AG04450 (cell line): ENCODE measurements at regions not wholly inside any gene's neighbourhood (a gene's known extent, or its start where the extent isn't known, plus 50 kb on each side); places are given as distances from the start of the nearest gene placed in this dataset.

ENCODE experiments used
- CTCF ChIA-PET: fragments of 300-600, 350-600 bp; formaldehyde crosslinking; extraction: SDS; loops from one replicate; lab custom pipeline; 2022; ENCODE audit warnings: antibody characterized with exemption, inconsistent platforms; lab: Charles Lee
- POLR2A ChIA-PET: fragments of 350-600 bp; formaldehyde crosslinking; extraction: SDS; loops from one replicate; lab custom pipeline; 2021; ENCODE audit warnings: antibody characterized with exemption, inconsistent platforms; lab: Yijun Ruan, JAX
- DNase-seq: peaks from one replicate; pipeline ENCODE4 v3.0.0-alpha.2; 2011; ENCODE audit warnings: low read depth, low spot score
- H3K27ac ChIP-seq: one replicate; pipeline ENCODE4 v1.5.1; 2012; ENCODE audit warnings: low read depth, low read length, control low read depth
- H3K27me3 ChIP-seq: one replicate; pipeline ENCODE4 v1.6.0; 2012; ENCODE audit warnings: low read length; ENCODE audit not compliant: control insufficient read depth, insufficient read depth
- H3K4me3 ChIP-seq: 2 replicates; pipeline ENCODE4 v1.5.1; 2011; ENCODE audit warnings: mild to moderate bottlenecking, low read depth, low read length, control low read depth
- H3K9me3 ChIP-seq: 2 replicates; pipeline ENCODE4 v1.5.1; 2012; ENCODE audit warnings: low read length; ENCODE audit not compliant: control insufficient read depth, insufficient read depth
- TF ChIP-seq, protein P1 (sequence below): IDR thresholded peaks from 2 replicates; pipeline ENCODE4 v1.5.1; 2011; ENCODE audit warnings: low read depth, low read length, control low read depth, inconsistent platforms

DNA sequence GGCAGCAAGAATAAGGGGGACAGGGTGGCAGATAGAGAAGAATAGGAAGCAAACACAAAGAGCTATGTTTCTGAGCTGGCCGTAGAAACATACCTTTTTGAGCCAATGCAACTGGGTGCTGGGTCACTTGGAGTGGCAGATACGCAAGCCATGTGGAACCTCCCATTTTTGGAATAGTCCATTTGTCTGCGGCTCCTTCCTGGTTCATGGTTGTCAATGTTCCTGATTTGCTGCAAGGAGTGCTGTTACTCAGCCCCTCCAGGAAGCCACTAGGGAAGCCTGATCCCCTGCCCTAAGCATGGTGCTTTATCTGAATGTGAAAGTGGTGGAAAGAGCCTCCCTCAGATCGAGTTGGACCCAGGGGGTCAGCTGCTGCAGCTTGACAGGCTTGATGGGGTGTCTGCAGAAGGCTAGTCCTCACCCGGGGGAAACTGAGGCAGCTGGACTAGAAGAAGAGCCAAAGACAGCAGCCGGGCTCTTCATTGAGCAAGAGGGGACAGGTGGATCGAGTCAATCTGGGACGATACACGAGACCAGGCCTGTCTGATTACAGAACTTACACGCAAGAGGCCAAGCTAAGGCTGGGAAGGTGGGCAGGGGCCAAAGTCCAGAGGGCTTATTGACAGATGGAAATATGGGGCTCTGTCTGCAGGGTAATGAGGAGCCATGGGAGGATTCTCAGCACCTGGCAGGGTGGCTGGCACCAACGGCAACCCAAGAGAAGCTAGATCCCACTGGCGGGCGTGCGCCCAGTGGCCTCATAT lies 57.4 kb upstream of the CTNNBL1 start:
- Histone ChIP-seq H3K27ac (no peak overlapping the region), H3K4me3 (no peak overlapping the region), H3K27me3 (peaks cover 17% of the 10 kb centered on the region), H3K9me3 (peaks cover 13% of the 10 kb centered on the region)
- ChIA-PET POLR2A (no interaction called here), CTCF (no interaction called here)
- TF ChIP-seq, protein P1, sequence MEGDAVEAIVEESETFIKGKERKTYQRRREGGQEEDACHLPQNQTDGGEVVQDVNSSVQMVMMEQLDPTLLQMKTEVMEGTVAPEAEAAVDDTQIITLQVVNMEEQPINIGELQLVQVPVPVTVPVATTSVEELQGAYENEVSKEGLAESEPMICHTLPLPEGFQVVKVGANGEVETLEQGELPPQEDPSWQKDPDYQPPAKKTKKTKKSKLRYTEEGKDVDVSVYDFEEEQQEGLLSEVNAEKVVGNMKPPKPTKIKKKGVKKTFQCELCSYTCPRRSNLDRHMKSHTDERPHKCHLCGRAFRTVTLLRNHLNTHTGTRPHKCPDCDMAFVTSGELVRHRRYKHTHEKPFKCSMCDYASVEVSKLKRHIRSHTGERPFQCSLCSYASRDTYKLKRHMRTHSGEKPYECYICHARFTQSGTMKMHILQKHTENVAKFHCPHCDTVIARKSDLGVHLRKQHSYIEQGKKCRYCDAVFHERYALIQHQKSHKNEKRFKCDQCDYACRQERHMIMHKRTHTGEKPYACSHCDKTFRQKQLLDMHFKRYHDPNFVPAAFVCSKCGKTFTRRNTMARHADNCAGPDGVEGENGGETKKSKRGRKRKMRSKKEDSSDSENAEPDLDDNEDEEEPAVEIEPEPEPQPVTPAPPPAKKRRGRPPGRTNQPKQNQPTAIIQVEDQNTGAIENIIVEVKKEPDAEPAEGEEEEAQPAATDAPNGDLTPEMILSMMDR = no peak
- no peak for DNase-seq

DNA sequence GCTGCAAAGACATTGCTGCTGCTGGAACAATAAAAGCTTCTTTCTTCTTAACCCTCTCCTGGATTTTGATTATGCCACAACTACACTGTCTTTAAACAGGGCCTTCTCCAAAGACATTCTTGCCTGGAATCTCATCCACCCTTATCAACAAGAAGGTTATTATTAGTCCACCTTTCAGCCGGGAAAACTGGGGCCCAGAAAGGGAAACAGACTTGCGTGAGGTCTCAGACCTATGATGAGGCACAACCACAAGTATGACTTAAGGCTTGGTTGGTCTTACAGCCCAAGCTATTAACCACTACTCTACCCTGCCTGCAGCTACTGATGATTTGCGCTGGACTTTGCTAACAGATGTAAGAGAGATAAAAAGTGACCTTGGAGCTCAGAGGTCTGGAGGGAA lies 62.8 kb upstream of the CTNNBL1 start:
- ChIA-PET POLR2A (no interaction called here), CTCF (no interaction called here)
- Histone ChIP-seq H3K9me3 (peaks cover 13% of the 10 kb centered on the region), H3K27me3 (peaks cover 21% of the 10 kb centered on the region), H3K27ac (no peak overlapping the region), H3K4me3 (no peak overlapping the region)
- DNase-seq = no peak
- TF ChIP-seq, protein P1 = no peak

DNA sequence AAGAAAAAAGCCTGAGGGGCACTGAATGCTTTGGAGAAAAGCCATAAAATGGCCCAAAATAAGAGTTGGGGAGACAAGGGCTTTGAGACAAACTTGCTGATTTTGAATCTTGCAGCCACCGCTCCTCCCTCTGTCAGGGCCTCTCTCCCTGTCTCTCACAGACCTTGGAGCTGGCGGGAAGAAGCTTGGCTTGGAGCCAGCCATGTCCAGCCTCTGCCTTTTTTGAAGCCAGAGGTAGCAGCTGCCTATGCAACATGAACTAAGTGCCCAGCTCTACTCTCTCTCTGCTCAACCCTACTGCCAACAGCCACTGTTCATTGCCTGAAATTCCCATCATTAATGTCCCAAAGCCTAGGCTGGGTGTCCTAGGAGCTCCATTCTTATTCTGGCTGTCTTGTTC lies 63.7 kb upstream of the CTNNBL1 start:
- peaks cover 21% of the 10 kb centered on the region for H3K27me3 ChIP-seq
- ChIA-PET CTCF (no interaction called here), POLR2A (no interaction called here)
- H3K27ac ChIP-seq = no peak overlapping the region
- no peak for DNase-seq
- H3K9me3 ChIP-seq = peaks cover 13% of the 10 kb centered on the region
- TF ChIP-seq, protein P1 = no peak
- no peak overlapping the region for H3K4me3 ChIP-seq

DNA sequence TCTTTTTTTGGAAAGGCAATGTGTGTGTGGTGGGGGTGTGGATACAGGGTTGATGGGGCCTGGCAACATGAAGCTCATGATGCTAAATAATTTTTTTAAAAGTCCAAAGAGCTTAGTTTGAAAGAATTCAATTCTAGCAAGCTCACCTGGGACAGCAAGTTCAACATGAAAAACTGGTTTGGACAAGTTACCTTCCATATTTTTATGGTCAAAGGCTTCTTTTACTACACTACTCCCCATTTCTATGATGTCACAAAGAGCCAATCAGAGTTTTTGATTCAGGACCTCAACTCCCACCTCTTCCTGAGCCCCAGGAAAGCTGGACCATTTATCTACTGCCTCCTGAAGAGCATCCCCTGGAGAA lies 66.1 kb upstream of the CTNNBL1 start:
- H3K9me3 ChIP-seq = no peaks in the 10 kb centered on the region
- H3K27me3 ChIP-seq = peaks cover 21% of the 10 kb centered on the region
- H3K4me3 ChIP-seq = no peak overlapping the region
- no peak overlapping the region for H3K27ac ChIP-seq
- DNase-seq = no peak
- POLR2A ChIA-PET = no interaction called here
- CTCF ChIA-PET = no interaction called here
- TF ChIP-seq, protein P1 = no peak

DNA sequence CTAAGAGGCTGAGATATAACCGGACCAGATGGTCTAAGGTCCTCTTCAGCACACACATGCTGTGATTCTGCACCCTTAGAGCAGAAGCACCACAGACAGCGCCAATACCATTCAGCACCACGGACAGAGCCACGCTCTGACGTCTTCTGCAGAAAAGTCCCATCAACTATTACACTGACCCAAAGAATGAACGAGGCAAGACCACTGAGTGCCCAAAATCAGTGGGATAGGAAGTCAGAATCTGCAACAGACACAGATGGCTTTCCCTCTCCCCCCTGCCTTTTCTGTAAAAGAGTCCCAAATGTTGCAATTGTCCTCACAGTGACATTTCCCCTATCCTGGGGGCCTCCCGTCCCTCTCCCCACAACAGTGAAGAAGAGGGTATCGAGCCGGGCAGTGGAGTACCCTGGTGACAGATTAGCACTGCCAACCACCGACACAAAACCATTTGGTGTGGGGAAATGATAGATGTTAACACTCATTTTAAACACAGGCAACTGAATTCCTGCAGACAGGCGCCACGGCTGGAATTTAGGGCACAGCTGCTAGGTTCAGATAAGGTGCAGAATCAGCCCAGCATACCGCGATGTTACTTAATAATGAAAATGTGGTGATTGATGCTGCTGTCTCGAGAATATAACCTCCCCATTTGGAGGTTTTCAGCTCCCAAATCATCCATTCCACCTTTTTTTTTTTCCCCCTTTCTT lies 66.6 kb upstream of the CTNNBL1 start:
- ChIA-PET CTCF (no interaction called here), POLR2A (no interaction called here)
- Histone ChIP-seq H3K9me3 (no peaks in the 10 kb centered on the region), H3K27ac (no peak overlapping the region), H3K4me3 (no peak overlapping the region), H3K27me3 (peaks cover 24% of the 10 kb centered on the region)
- DNase-seq = peak; percentile 24
- TF ChIP-seq, protein P1 = no peak
